ENCODE measurements at regions not wholly inside any gene's neighbourhood (a gene's known extent, or its start where the extent isn't known, plus 50 kb on each side); places are given as distances from the start of the nearest gene placed in this dataset.

GRCh38 chr18:40060562-40060961 lies 1894.5 kb upstream of the PIK3C3 start:
- no peak overlapping the region for H4K8ac ChIP-seq (ENCODE audit: extremely low read depth, insufficient read depth, low read length)
- no peak overlapping the region for H2AK5ac ChIP-seq (ENCODE audit: low read depth, low read length)
- H2BK5ac ChIP-seq (ENCODE audit: low read depth, low read length) = no peak overlapping the region
- DNase-seq (ENCODE audit: low read depth in 1 of 2, low spot score in 2 of 2) = no peak
- no peak overlapping the region for H2AFZ ChIP-seq (ENCODE audit: low read length)
- no peak overlapping the region for H2BK20ac ChIP-seq (ENCODE audit: low read length)
- no peak for TF ChIP-seq CHD2 (IDR thresholded peaks at IDR 0.05; ENCODE audit: low read length)
- no peak for TF ChIP-seq TAF7 (optimal IDR thresholded peaks at IDR 0.05; ENCODE audit: borderline replicate concordance, low read depth, low read length)
- TF ChIP-seq KDM5A (IDR thresholded peaks at IDR 0.05; ENCODE audit: low read length) = no peak
- TF ChIP-seq HDAC2 (IDR thresholded peaks at IDR 0.05; ENCODE audit: borderline replicate concordance in 1 of 2, low read depth in 2 of 2, low read length in 2 of 2) = no peak
- no peak for TF ChIP-seq RAD21 (IDR thresholded peaks at IDR 0.05 in 1 of 2, conservative IDR thresholded peaks at IDR 0.05 in 1 of 2; ENCODE audit: low read depth in 2 of 2, low read length in 2 of 2)
- TF ChIP-seq SP1 (IDR thresholded peaks at IDR 0.05; ENCODE audit: low read depth, low read length) = no peak
- no peak for TF ChIP-seq USF2 (IDR thresholded peaks at IDR 0.05; ENCODE audit: low read length)
- TF ChIP-seq JUN (IDR thresholded peaks at IDR 0.05; ENCODE audit: low read depth, low read length) = no peak
- TF ChIP-seq MAFK (IDR thresholded peaks at IDR 0.05; ENCODE audit: low read depth, low read length) = no peak
- TF ChIP-seq RNF2 (IDR thresholded peaks at IDR 0.05; ENCODE audit: borderline replicate concordance, low read depth, low read length, missing control alignments, poor library complexity, severe bottlenecking) = no peak
- H2BK12ac ChIP-seq (ENCODE audit: low read depth, low read length) = no peak overlapping the region
- H3K18ac ChIP-seq (ENCODE audit: extremely low read depth, low read length) = no peak overlapping the region
- H4K20me1 ChIP-seq (replicated peaks in 1 of 2; ENCODE audit: control insufficient read depth in 1 of 2, insufficient read depth in 2 of 2, low read length in 2 of 2) = no peaks in the 10 kb centered on the region
- H4K5ac ChIP-seq (ENCODE audit: insufficient read length, low read depth, low read length) = no peak overlapping the region
- H3K4me2 ChIP-seq (ENCODE audit: insufficient read depth in 1 of 2, low read depth in 2 of 2, low read length in 2 of 2) = no peak overlapping the region
- H3K56ac ChIP-seq (replicated peaks; ENCODE audit: insufficient read length, low read depth, low read length) = no peak overlapping the region
- no peaks in the 10 kb centered on the region for H3K27me3 ChIP-seq (replicated peaks in 1 of 4; ENCODE audit: control insufficient read depth in 3 of 4, extremely low read depth in 1 of 4, insufficient read depth in 3 of 4, low read length in 3 of 4)
- no peaks in the 10 kb centered on the region for H3K79me1 ChIP-seq (ENCODE audit: low read depth, low read length)
- POLR2A ChIA-PET (ENCODE audit: partially characterized antibody) = no interaction called here
- CTCF ChIA-PET (ENCODE audit: partially characterized antibody) = no interaction called here
- no peak for FAIRE-seq
- no peak overlapping the region for H3K27ac ChIP-seq (ENCODE audit: low read depth, low read length)
- H3K4me3 ChIP-seq (ENCODE audit: extremely low read depth in 1 of 4, insufficient read depth in 2 of 4, low read depth in 3 of 4, low read length in 4 of 4) = no peak overlapping the region
- no peaks in the 10 kb centered on the region for H3K23me2 ChIP-seq (ENCODE audit: low read depth, low read length)
- H2BK15ac ChIP-seq (ENCODE audit: low read length) = no peak overlapping the region
- H3K79me2 ChIP-seq (ENCODE audit: control insufficient read depth in 1 of 2, insufficient read depth in 2 of 2, low read length in 2 of 2) = no peaks in the 10 kb centered on the region
- H3K36me3 ChIP-seq (ENCODE audit: control insufficient read depth in 2 of 4, insufficient read depth in 4 of 4, low read length in 3 of 4) = no peaks in the 10 kb centered on the region
- no peak overlapping the region for H3K9ac ChIP-seq (replicated peaks in 1 of 4; ENCODE audit: extremely low read depth in 1 of 4, low read depth in 3 of 4, low read length in 3 of 4)
- no peak overlapping the region for H3K23ac ChIP-seq (ENCODE audit: insufficient read length)
- no peak overlapping the region for H4K91ac ChIP-seq (replicated peaks; ENCODE audit: insufficient read length, low read length)
- WGBS, 2 experiments (ENCODE audit: extremely low coverage in 1 of 2, insufficient coverage in 1 of 2, insufficient read length in 1 of 2, insufficient replicate concordance in 2 of 2, low coverage in 1 of 2, low lambda C conversion rate in 2 of 2, missing lambda C conversion rate in 1 of 2) = 80% methylated on average over 1 of the region's 1 CpG; no CpG with 5 or more reads in 1 of the 2 experiments
- no peaks in the 10 kb centered on the region for H3K9me3 ChIP-seq (ENCODE audit: insufficient read depth in 2 of 2, low read depth in 1 of 2, low read length in 1 of 2)
- H3K4ac ChIP-seq (replicated peaks; ENCODE audit: insufficient read length, low read depth, low read length) = no peak overlapping the region
- no peak overlapping the region for H3K14ac ChIP-seq (ENCODE audit: insufficient read length)
- H2BK120ac ChIP-seq (replicated peaks; ENCODE audit: low read depth, low read length) = no peak overlapping the region
- H3K4me1 ChIP-seq (replicated peaks in 1 of 4; ENCODE audit: control insufficient read depth in 3 of 4, insufficient read depth in 4 of 4, low read length in 3 of 4) = no peaks in the 10 kb centered on the region

All from H1 (cell line).